HEK293 (cell line): ENCODE measurements at regions not wholly inside any gene's neighbourhood (a gene's known extent, or its start where the extent isn't known, plus 50 kb on each side); places are given as distances from the start of the nearest gene placed in this dataset.

ENCODE experiments used
- INSM2 ChIP-seq: fragments of 450-650 bp; formaldehyde crosslinking; IDR thresholded peaks from 2 replicates; pipeline ENCODE4 v1.5.1; 2016; ENCODE audit warnings: missing biosample characterization, missing genetic modification characterization
- ZBTB8A ChIP-seq: fragments of 450-650 bp; formaldehyde crosslinking; IDR thresholded peaks from 2 replicates; pipeline ENCODE4 v1.5.1; 2016; ENCODE audit warnings: missing biosample characterization, missing genetic modification characterization
- ZNF140 ChIP-seq: fragments of 450-650 bp; formaldehyde crosslinking; IDR thresholded peaks from 2 replicates; pipeline ENCODE4 v1.5.1; 2016; ENCODE audit warnings: missing biosample characterization, missing genetic modification characterization
- ZNF23 ChIP-seq: fragments of 450-650 bp; formaldehyde crosslinking; IDR thresholded peaks from 2 replicates; pipeline ENCODE4 v1.5.1; 2016; ENCODE audit warnings: missing biosample characterization, missing genetic modification characterization, borderline replicate concordance
- ZNF600 ChIP-seq: fragments of 450-650 bp; formaldehyde crosslinking; IDR thresholded peaks from 2 replicates; pipeline ENCODE4 v1.5.1; 2016; ENCODE audit warnings: missing biosample characterization, missing genetic modification characterization
- ZNF777 ChIP-seq: fragments of 450-650 bp; formaldehyde crosslinking; IDR thresholded peaks from 2 replicates; pipeline ENCODE4 v1.5.1; 2017; ENCODE audit warnings: missing biosample characterization, missing genetic modification characterization, borderline replicate concordance
- TF ChIP-seq, protein P1 (sequence below): fragments of 450-650 bp; formaldehyde crosslinking; IDR thresholded peaks from 2 replicates; pipeline ENCODE4 v1.5.1; 2016; ENCODE audit warnings: missing biosample characterization, missing genetic modification characterization, low read depth
- TF ChIP-seq, protein P2 (sequence below): fragments of 450-650 bp; formaldehyde crosslinking; IDR thresholded peaks from 2 replicates; pipeline ENCODE4 v1.5.1; 2016; ENCODE audit warnings: missing biosample characterization, missing genetic modification characterization

- TF ChIP-seq, protein P1, sequence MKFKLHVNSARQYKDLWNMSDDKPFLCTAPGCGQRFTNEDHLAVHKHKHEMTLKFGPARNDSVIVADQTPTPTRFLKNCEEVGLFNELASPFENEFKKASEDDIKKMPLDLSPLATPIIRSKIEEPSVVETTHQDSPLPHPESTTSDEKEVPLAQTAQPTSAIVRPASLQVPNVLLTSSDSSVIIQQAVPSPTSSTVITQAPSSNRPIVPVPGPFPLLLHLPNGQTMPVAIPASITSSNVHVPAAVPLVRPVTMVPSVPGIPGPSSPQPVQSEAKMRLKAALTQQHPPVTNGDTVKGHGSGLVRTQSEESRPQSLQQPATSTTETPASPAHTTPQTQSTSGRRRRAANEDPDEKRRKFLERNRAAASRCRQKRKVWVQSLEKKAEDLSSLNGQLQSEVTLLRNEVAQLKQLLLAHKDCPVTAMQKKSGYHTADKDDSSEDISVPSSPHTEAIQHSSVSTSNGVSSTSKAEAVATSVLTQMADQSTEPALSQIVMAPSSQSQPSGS = no peak
- TF ChIP-seq ZNF23 (tag by site-specific recombination) = no peak
- TF ChIP-seq, protein P2, sequence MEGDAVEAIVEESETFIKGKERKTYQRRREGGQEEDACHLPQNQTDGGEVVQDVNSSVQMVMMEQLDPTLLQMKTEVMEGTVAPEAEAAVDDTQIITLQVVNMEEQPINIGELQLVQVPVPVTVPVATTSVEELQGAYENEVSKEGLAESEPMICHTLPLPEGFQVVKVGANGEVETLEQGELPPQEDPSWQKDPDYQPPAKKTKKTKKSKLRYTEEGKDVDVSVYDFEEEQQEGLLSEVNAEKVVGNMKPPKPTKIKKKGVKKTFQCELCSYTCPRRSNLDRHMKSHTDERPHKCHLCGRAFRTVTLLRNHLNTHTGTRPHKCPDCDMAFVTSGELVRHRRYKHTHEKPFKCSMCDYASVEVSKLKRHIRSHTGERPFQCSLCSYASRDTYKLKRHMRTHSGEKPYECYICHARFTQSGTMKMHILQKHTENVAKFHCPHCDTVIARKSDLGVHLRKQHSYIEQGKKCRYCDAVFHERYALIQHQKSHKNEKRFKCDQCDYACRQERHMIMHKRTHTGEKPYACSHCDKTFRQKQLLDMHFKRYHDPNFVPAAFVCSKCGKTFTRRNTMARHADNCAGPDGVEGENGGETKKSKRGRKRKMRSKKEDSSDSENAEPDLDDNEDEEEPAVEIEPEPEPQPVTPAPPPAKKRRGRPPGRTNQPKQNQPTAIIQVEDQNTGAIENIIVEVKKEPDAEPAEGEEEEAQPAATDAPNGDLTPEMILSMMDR = no peak
- TF ChIP-seq ZNF600 (tag by site-specific recombination) = no peak
- no peak for TF ChIP-seq ZNF140 (tag by site-specific recombination)
- TF ChIP-seq ZNF777 = no peak
- no peak for TF ChIP-seq INSM2 (tag by site-specific recombination)
- no peak for TF ChIP-seq ZBTB8A
These were observed 322.8 kb upstream of the EDA2R start for GRCh38 chrX:66961665-66962064.
